K562 (cell line): ENCODE measurements at regions not wholly inside any gene's neighbourhood (a gene's known extent, or its start where the extent isn't known, plus 50 kb on each side); places are given as distances from the start of the nearest gene placed in this dataset.

ENCODE experiments used
- ATAC-seq: fragments of 200-7000 bp; cut with Tn5 transposase; 3 replicates; pipeline ENCODE4 v1.9.1; 2020; ENCODE audit warnings: moderate library complexity
- BruUV-seq: library from RNA; stranded (reverse); fragments of 400-500 nt; replicated peaks from 2 replicates; lab custom pipeline; 2021; lab: Mats Ljungman, UMichigan
- CTCF ChIA-PET: fragments of 300-600 bp; formaldehyde crosslinking; extraction: SDS; loops from one replicate; lab custom pipeline; 2021; ENCODE audit warnings: low intra/inter-chr PET ratio; lab: Yijun Ruan, JAX
- POLR2A ChIA-PET: fragments of 300-600, 350-650 bp; sonication (Branson Sonifier 250); formaldehyde crosslinking; extraction: SDS; loops from one replicate; lab custom pipeline; 2021; ENCODE audit warnings: antibody characterized with exemption, inconsistent platforms; lab: Yijun Ruan, JAX
- DNase-seq, 4 experiments: peaks; one replicate each; pipeline versions ENCODE4 v3.0.0 to v3.0.0-alpha.2; 2011 to 2018; ENCODE audit warnings: low spot score in 3 of 4, mixed read lengths in 3 of 4; ENCODE audit errors: extremely low read depth in 1 of 4
- FAIRE-seq: peaks from 2 replicates; lab custom pipeline; 2011; peaks lifted over from hg19 to GRCh38; lab: Jason Lieb, UNC
- H2AFZ ChIP-seq: 2 replicates; pipeline ENCODE4 v1.6.0; 2011; ENCODE audit warnings: low read depth, low read length, control low read depth, inconsistent platforms
- H3K27ac ChIP-seq: fragments of 200-600 bp; 3 replicates; pipeline ENCODE4 v1.8.0; 2011; ENCODE audit warnings: low read depth, mild to moderate bottlenecking, control low read depth, inconsistent platforms, low read length, moderate library complexity, mixed read lengths; ENCODE audit errors: extremely low read depth
- H3K27me3 ChIP-seq, 2 experiments: fragments of 300-600 bp in 1 of 2; 2 replicates in 1 of 2; 3 replicates in 1 of 2; pipeline versions ENCODE4 v1.6.0 to v1.8.0; 2011; ENCODE audit warnings: inconsistent platforms in 2 of 2, low read length in 2 of 2, mild to moderate bottlenecking in 1 of 2, mixed read lengths in 1 of 2, moderate library complexity in 1 of 2; ENCODE audit not compliant: control insufficient read depth in 2 of 2, insufficient read depth in 2 of 2
- H3K36me3 ChIP-seq: fragments of 300-600 bp; 3 replicates; pipeline ENCODE4 v1.8.0; 2011; ENCODE audit warnings: mild to moderate bottlenecking, low read length, inconsistent platforms; ENCODE audit not compliant: control insufficient read depth, insufficient read depth
- H3K4me1 ChIP-seq, 2 experiments: fragments of 200-600 bp in 1 of 2; replicated peaks in 1 of 2; 2 replicates in 1 of 2; 3 replicates in 1 of 2; pipeline versions ENCODE4 v1.5.1 to v1.8.0; 2011; ENCODE audit warnings: inconsistent platforms in 2 of 2, low read length in 2 of 2, mild to moderate bottlenecking in 1 of 2, mixed read lengths in 1 of 2, moderate library complexity in 1 of 2; ENCODE audit not compliant: control insufficient read depth in 2 of 2, insufficient read depth in 2 of 2
- H3K4me2 ChIP-seq: 2 replicates; pipeline ENCODE4 v1.6.1; 2011; ENCODE audit warnings: low read length, control low read depth, inconsistent platforms, mixed read lengths; ENCODE audit not compliant: insufficient read depth
- H3K4me3 ChIP-seq: fragments of 200-600 bp; sonication (generic), shearing (Covaris generic); 2 replicates; pipeline ENCODE4 v1.5.1; 2016; ENCODE audit warnings: control low read depth, inconsistent platforms
- H3K79me2 ChIP-seq: fragments of 200-600 bp; 3 replicates; pipeline ENCODE4 v1.8.0; 2011; ENCODE audit warnings: low read length, inconsistent platforms; ENCODE audit not compliant: control insufficient read depth, insufficient read depth
- H3K9ac ChIP-seq, 2 experiments: 2 replicates each; pipeline versions ENCODE4 v1.6.0 to v1.6.1; 2011; ENCODE audit warnings: low read depth in 2 of 2, low read length in 2 of 2, control low read depth in 1 of 2, inconsistent platforms in 1 of 2, mild to moderate bottlenecking in 1 of 2, mixed read lengths in 1 of 2; ENCODE audit not compliant: insufficient read depth in 1 of 2
- H3K9me1 ChIP-seq: one replicate; pipeline ENCODE4 v1.6.0; 2011; ENCODE audit warnings: inconsistent platforms, mild to moderate bottlenecking, low read length, moderate library complexity; ENCODE audit not compliant: control insufficient read depth, insufficient read depth
- H3K9me3 ChIP-seq: replicated peaks from 2 replicates; pipeline ENCODE4 v1.5.1; 2011; ENCODE audit warnings: low read depth, low read length, inconsistent platforms; ENCODE audit not compliant: control insufficient read depth, insufficient read depth
- H4K20me1 ChIP-seq: replicated peaks from 2 replicates; pipeline ENCODE4 v1.6.1; 2011; ENCODE audit warnings: low read length, inconsistent platforms, mixed read lengths; ENCODE audit not compliant: control insufficient read depth, insufficient read depth
- BACH1 ChIP-seq: fragments of 200-800 bp; sonication (Bioruptor generic); IDR thresholded peaks from 2 replicates; pipeline ENCODE4 v1.6.1; 2016; ENCODE audit warnings: missing genetic modification characterization, missing compliant biosample characterization
- E2F3 ChIP-seq: fragments of 250-450 bp; sonication (Bioruptor Pico); IDR thresholded peaks from 2 replicates; pipeline ENCODE4 v1.4.0; 2020; ENCODE audit warnings: mild to moderate bottlenecking
- HDAC2 ChIP-seq: fragments of 450-650 bp; IDR thresholded peaks from 2 replicates; pipeline ENCODE4 v1.6.1; 2016; ENCODE audit warnings: mild to moderate bottlenecking
- KDM2B ChIP-seq: fragments of 250-450 bp; sonication (Bioruptor Pico); IDR thresholded peaks from 2 replicates; pipeline ENCODE4 v1.8.0; 2021; ENCODE audit warnings: mild to moderate bottlenecking, moderate library complexity
- MECOM ChIP-seq: fragments of 250-450 bp; sonication (Bioruptor Pico); IDR thresholded peaks from 2 replicates; pipeline ENCODE4 v1.8.0; 2022; ENCODE audit warnings: inconsistent platforms
- NONO ChIP-seq, 2 experiments: fragments of 200-400 bp in 1 of 2; fragments of 450-650 bp in 1 of 2; formaldehyde crosslinking in 1 of 2; IDR thresholded peaks; 2 replicates each; pipeline ENCODE4 v1.6.1; 2017; ENCODE audit warnings: low read depth in 2 of 2, mild to moderate bottlenecking in 2 of 2, moderate library complexity in 2 of 2, low read length in 1 of 2
- NR2C2 ChIP-seq, 2 experiments: fragments of 200-800 bp in 1 of 2; sonication (Bioruptor generic) in 1 of 2; sonication (generic) in 1 of 2; formaldehyde crosslinking in 1 of 2; IDR thresholded peaks; 2 replicates each; pipeline versions ENCODE4 v1.6.1 to v1.8.0; 2016 to 2022; ENCODE audit warnings: mild to moderate bottlenecking in 1 of 2, missing compliant biosample characterization in 1 of 2, missing genetic modification characterization in 1 of 2, missing genetic modification reagents in 1 of 2
- RFX1 ChIP-seq: fragments of 450-650 bp; IDR thresholded peaks from 2 replicates; pipeline ENCODE4 v1.6.1; 2016; ENCODE audit warnings: mild to moderate bottlenecking, moderate library complexity
- SOX6 ChIP-seq: fragments of 450-650 bp; IDR thresholded peaks from 2 replicates; pipeline ENCODE4 v1.6.1; 2014; ENCODE audit warnings: mild to moderate bottlenecking
- SRF ChIP-seq, 2 experiments: fragments of 250-450, 450-650 bp in 1 of 2; sonication (Bioruptor Pico) in 1 of 2; sonication (generic) in 1 of 2; formaldehyde crosslinking; IDR thresholded peaks; 2 replicates each; pipeline versions ENCODE4 v1.5.0 to v1.5.1; 2020 to 2022; ENCODE audit warnings: mild to moderate bottlenecking in 1 of 2, missing genetic modification reagents in 1 of 2
- STAG1 ChIP-seq: sonication (generic); formaldehyde crosslinking; IDR thresholded peaks from 2 replicates; pipeline ENCODE4 v1.5.0; 2020; ENCODE audit warnings: missing genetic modification reagents, borderline replicate concordance
- ZNF140 ChIP-seq: fragments of 250-450 bp; sonication (Bioruptor Pico); IDR thresholded peaks from 2 replicates; pipeline ENCODE4 v1.8.0; 2021; ENCODE audit warnings: moderate library complexity, mild to moderate bottlenecking, inconsistent platforms
- ZNF766 ChIP-seq: fragments of 200-800 bp; sonication (Bioruptor generic); conservative IDR thresholded peaks from 2 replicates; pipeline ENCODE4 v1.6.1; 2016; ENCODE audit warnings: missing genetic modification characterization, missing compliant biosample characterization
- WGBS: fragments of 100-300 bp; shearing (Covaris generic); methylation state at CpG from one replicate; pipeline ENCODE4 v1.1.6; 2016; ENCODE audit warnings: low coverage, mixed read lengths; ENCODE audit not compliant: insufficient coverage; ENCODE audit errors: missing lambda C conversion rate; 5-methylcytosine and 5-hydroxymethylcytosine counted together
- in situ Hi-C: fragments of 300-500 bp; cut with MboI; formaldehyde crosslinking; loops from 4 replicates; pipeline ENCODE4 v1.15.0; 2018; ENCODE audit warnings: inconsistent platforms, mixed read lengths
- intact Hi-C: fragments of 100-400 bp; cut with micrococcal nuclease; formaldehyde crosslinking; loops from 2 replicates; pipeline ENCODE4 v1.14.2; 2022
- TF ChIP-seq, protein P1 (sequence below): IDR thresholded peaks from 3 replicates; pipeline ENCODE4 v1.6.1; 2011; ENCODE audit warnings: borderline replicate concordance, mild to moderate bottlenecking, moderate library complexity; ENCODE audit not compliant: insufficient read length; ENCODE audit errors: extremely low read depth
- TF ChIP-seq, protein P2 (sequence below), 3 experiments: fragments of 200-800 bp in 1 of 3; fragments of 250-450 bp in 1 of 3; fragments of 450-650 bp in 1 of 3; sonication (Bioruptor Pico) in 1 of 3; sonication (Bioruptor generic) in 1 of 3; formaldehyde crosslinking in 1 of 3; IDR thresholded peaks; 2 replicates each; pipeline versions ENCODE4 v1.6.1 to v1.8.0; 2016 to 2022; ENCODE audit warnings: mild to moderate bottlenecking in 2 of 3, missing genetic modification characterization in 2 of 3, missing compliant biosample characterization in 1 of 3, moderate library complexity in 1 of 3

DNA sequence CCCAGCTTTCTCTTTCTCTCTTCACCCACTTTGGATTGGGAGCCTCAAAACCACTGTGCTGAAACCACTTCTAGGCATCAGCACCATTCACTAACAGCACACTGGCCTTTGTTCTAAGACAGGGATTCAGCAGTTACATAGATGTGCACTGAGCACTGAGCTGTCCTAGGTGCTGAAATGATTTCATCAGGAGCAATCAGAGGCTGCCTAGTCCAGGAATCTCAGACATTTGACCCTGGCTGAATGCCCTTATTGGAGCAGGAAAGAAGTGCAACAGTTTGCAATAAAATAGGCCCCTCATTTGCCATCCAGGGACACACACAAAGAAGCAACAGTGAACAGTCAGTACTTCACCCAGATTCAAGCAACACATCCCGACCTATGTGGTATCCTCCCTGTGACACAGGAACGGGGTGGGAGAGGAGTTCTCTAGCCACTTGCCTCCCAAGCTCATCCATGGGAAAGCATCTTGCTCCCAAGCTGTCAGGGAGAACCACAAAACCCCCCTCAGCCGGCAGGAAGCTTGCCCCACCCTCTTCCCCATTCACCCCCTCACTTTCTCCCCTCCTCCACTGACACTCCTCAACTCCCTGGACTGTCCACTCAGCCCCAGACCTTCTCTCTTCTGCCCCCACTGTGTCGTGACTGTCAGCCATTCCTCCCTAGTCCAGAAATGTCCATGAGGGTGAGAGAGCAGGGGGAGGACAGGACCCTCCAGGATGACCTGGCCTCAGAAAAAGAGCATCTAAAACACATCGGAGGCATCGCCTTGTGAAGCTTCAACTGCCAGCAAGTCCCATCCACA, 304.4 kb downstream of the PREX1 start:
- no peaks in the 10 kb centered on the region for H4K20me1 ChIP-seq
- H3K4me3 ChIP-seq: no peak overlapping the region
- in situ Hi-C loops: no loop called here
- no peak overlapping the region for H2AFZ ChIP-seq
- H3K36me3 ChIP-seq: no peaks in the 10 kb centered on the region
- FAIRE-seq: peak; percentile 56
- 2% methylated on average over 6 of the region's 6 CpGs for WGBS
- CTCF ChIA-PET: no interaction called here
- no peak overlapping the region for H3K4me2 ChIP-seq
- intact Hi-C loops: no loop called here
- no TSS peak for BruUV-seq
- no peaks in the 10 kb centered on the region for H3K9me3 ChIP-seq
- no peak overlapping the region for H3K9ac ChIP-seq
- no peaks in the 10 kb centered on the region for H3K4me1 ChIP-seq
- H3K27ac ChIP-seq: no peak overlapping the region
- peak in 2 of 4 experiments; percentile 32 to 46 for DNase-seq
- H3K9me1 ChIP-seq: no peaks in the 10 kb centered on the region
- H3K27me3 ChIP-seq: peaks cover 0 to 11% of the 10 kb centered on the region in 2 experiments; a peak in 2 of 5 replicates
- no peaks in the 10 kb centered on the region for H3K79me2 ChIP-seq
- peak; percentile 84 for ATAC-seq
- POLR2A ChIA-PET: no interaction called here
- TF ChIP-seq NONO (IDR thresholded peaks at IDR 0.05; ENCODE audit: low read depth in 2 of 2, low read length in 1 of 2) (no peak), ZNF766 (CRISPR knock-in tag) (peak; percentile 76; the same call in 1 of the 2 replicates), E2F3 (CRISPR knock-in tag) (no peak), MECOM (CRISPR knock-in tag) (0 out of 2 replicates have a peak, but pooled peaks have one; percentile 12), RFX1 (no peak), KDM2B (no peak), NR2C2 (CRISPR knock-in tag; IDR thresholded peaks at IDR 0.05) (no peak), NR2C2 (tag; IDR thresholded peaks at IDR 0.05) (no peak), ZNF140 (CRISPR knock-in tag) (no peak), SOX6 (no peak), SRF (CRISPR knock-in tag; IDR thresholded peaks at IDR 0.05) (peak in 1 of 2 experiments; percentile 29; a peak in 1 of 4 replicates), BACH1 (tag) (peak; percentile 28; the same call in 1 of the 2 replicates), HDAC2 (peak; percentile 55; the same call in 1 of the 2 replicates), STAG1 (CRISPR knock-in tag) (no peak)
- TF ChIP-seq, protein P1, sequence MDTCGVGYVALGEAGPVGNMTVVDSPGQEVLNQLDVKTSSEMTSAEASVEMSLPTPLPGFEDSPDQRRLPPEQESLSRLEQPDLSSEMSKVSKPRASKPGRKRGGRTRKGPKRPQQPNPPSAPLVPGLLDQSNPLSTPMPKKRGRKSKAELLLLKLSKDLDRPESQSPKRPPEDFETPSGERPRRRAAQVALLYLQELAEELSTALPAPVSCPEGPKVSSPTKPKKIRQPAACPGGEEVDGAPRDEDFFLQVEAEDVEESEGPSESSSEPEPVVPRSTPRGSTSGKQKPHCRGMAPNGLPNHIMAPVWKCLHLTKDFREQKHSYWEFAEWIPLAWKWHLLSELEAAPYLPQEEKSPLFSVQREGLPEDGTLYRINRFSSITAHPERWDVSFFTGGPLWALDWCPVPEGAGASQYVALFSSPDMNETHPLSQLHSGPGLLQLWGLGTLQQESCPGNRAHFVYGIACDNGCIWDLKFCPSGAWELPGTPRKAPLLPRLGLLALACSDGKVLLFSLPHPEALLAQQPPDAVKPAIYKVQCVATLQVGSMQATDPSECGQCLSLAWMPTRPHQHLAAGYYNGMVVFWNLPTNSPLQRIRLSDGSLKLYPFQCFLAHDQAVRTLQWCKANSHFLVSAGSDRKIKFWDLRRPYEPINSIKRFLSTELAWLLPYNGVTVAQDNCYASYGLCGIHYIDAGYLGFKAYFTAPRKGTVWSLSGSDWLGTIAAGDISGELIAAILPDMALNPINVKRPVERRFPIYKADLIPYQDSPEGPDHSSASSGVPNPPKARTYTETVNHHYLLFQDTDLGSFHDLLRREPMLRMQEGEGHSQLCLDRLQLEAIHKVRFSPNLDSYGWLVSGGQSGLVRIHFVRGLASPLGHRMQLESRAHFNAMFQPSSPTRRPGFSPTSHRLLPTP: no peak
- TF ChIP-seq, protein P2, sequence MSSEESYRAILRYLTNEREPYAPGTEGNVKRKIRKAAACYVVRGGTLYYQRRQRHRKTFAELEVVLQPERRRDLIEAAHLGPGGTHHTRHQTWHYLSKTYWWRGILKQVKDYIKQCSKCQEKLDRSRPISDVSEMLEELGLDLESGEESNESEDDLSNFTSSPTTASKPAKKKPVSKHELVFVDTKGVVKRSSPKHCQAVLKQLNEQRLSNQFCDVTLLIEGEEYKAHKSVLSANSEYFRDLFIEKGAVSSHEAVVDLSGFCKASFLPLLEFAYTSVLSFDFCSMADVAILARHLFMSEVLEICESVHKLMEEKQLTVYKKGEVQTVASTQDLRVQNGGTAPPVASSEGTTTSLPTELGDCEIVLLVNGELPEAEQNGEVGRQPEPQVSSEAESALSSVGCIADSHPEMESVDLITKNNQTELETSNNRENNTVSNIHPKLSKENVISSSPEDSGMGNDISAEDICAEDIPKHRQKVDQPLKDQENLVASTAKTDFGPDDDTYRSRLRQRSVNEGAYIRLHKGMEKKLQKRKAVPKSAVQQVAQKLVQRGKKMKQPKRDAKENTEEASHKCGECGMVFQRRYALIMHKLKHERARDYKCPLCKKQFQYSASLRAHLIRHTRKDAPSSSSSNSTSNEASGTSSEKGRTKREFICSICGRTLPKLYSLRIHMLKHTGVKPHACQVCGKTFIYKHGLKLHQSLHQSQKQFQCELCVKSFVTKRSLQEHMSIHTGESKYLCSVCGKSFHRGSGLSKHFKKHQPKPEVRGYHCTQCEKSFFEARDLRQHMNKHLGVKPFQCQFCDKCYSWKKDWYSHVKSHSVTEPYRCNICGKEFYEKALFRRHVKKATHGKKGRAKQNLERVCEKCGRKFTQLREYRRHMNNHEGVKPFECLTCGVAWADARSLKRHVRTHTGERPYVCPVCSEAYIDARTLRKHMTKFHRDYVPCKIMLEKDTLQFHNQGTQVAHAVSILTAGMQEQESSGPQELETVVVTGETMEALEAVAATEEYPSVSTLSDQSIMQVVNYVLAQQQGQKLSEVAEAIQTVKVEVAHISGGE (CRISPR knock-in tag; IDR thresholded peaks at IDR 0.05): peak in 1 of 3 experiments; percentile 26; a peak in 1 of 6 replicates
